Heart right ventricle (tissue), 16 donors: ENCODE measurements at regions not wholly inside any gene's neighbourhood (a gene's known extent, or its start where the extent isn't known, plus 50 kb on each side); places are given as distances from the start of the nearest gene placed in this dataset.

Experiments
- ATAC-seq, 8 donors: fragments of 200-7000 bp; cut with Tn5 transposase; one replicate each; pipeline ENCODE4 v1.9.1; 2020; ENCODE audit warnings: mild to moderate bottlenecking in 8 of 8, moderate library complexity in 8 of 8, moderate number of reproducible peaks in 1 of 8
- DNase-seq, 2 donors: peaks; one replicate each; pipeline ENCODE4 v3.0.0-alpha.2; 2020
- H3K27ac ChIP-seq, 10 donors: fragments of 200-600 bp; sonication (generic) in 2 of 10; one replicate each; pipeline versions ENCODE4 v1.5.0 to v1.8.0; 2020 to 2022; ENCODE audit warnings: mild to moderate bottlenecking in 3 of 10
- H3K27me3 ChIP-seq, 7 donors: fragments of 200-600 bp; one replicate each; pipeline ENCODE4 v1.8.0; 2021 to 2022; ENCODE audit warnings: mild to moderate bottlenecking in 2 of 7
- H3K36me3 ChIP-seq, 9 donors: fragments of 200-600 bp; sonication (generic) in 1 of 9; one replicate each; pipeline versions ENCODE4 v1.5.0 to v1.8.0; 2020 to 2022; ENCODE audit warnings: mild to moderate bottlenecking in 2 of 9
- H3K4me1 ChIP-seq, 9 donors: fragments of 200-600 bp; sonication (generic) in 1 of 9; one replicate each; pipeline versions ENCODE4 v1.5.0 to v1.8.0; 2020 to 2022; ENCODE audit warnings: mild to moderate bottlenecking in 4 of 9
- H3K4me3 ChIP-seq, 10 donors: fragments of 200-600 bp; sonication (generic) in 2 of 10; one replicate each; pipeline versions ENCODE4 v1.5.0 to v1.8.0; 2020 to 2022; ENCODE audit warnings: mild to moderate bottlenecking in 7 of 10, moderate library complexity in 2 of 10
- H3K9me3 ChIP-seq, 11 donors: fragments of 200-600 bp in 10 of 11; sonication (generic) in 2 of 11; one replicate each; pipeline versions ENCODE4 v1.5.0 to v1.8.0; 2013 to 2022; ENCODE audit warnings: mild to moderate bottlenecking in 2 of 11, control low read depth in 1 of 11, moderate library complexity in 1 of 11
- WGBS, 2 donors: extraction: QIAGEN DNeasy Blood & Tissue Kit; methylation state at CpG; one replicate each; pipeline ENCODE4 v1.1.7; 2013; ENCODE audit warnings: inconsistent platforms in 1 of 2; 5-methylcytosine and 5-hydroxymethylcytosine counted together
- intact Hi-C, 10 donors: fragments of 100-400 bp; cut with DNase I; formaldehyde crosslinking; loops; one replicate each; pipeline versions ENCODE4 v1.11.1 to v1.14.2; 2022
- TF ChIP-seq, protein P1 (sequence below), 9 donors: fragments of 200-600 bp; sonication (generic) in 2 of 9; IDR thresholded peaks; one replicate each; pipeline versions ENCODE4 v1.5.0 to v1.8.0; 2021 to 2022; ENCODE audit warnings: antibody characterized with exemption in 9 of 9, mild to moderate bottlenecking in 5 of 9, moderate library complexity in 1 of 9
- donor health status: Arrhythmogenic right ventricular cardiomyopathy.
- donor health status: ischemic (EF 13 %, LVEDD 7.1; RV severe dilation, severe dysfunction).
- donor health status: healthy with polysubstance abuse.
- donor health status: DM: no; HTN: yes; CAD: no.
- donor health status: DM: no; HTN: no; CAD: no.
- donor health status: ischemic (EF 25% LVEDD 6.9; RV normal size, moderate dysfunction).
- donor health status: ischemic (EF 25% LVEDD 5.7; RV mildly dilated, moderate dysfunction).
- donor health status: healthy.
- donor health status: DM: yes; HTN: yes; CAD: no.
- donor health status: Ischemic cardiomyopathy.
- donor health status: ischemic (EF 35%, LVEDD 5.7; RV mildly dilated, moderate dysfunction).
- donor health status: nonischemic (EF 11% LVEDD 7.7; RV severe dilation, severe dysfunction).
- donor health status: DM: yes; HTN: yes; CAD: no.
- donor health status: PGD.
- donor health status: ischemic (EF 29% LVEDD 5.4; RV normal size, mild dysfunction).
- donor health status: nonischemic (EF 23%, LVEDD 6.1; RV moderate dilation, normal function).

DNA sequence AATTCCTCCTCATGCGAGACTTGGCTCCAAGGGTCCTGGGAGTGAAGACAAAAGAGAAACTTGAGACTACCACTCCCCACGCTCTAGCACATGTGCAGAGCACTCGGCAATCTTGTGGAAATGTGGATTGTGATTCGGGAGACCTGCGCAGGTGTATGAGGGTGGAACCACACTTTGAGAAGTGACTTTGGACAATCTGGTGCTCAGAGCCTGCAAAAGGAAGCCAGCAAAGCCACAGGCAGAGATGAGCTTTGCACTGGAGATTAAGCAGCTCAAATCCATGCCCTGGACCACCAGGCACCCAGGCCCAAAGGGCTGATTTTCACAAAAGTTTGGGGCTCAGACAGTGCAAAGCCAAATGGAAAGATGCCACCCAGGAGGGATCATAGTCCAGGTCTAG, 162.5 kb upstream of the TSHZ3 start:
- H3K4me1 ChIP-seq = no peaks in the 10 kb centered on the region
- 80 to 83% methylated on average over 5 of the region's 5 CpGs for WGBS, 2 donors
- no peaks in the 10 kb centered on the region for H3K9me3 ChIP-seq
- H3K27ac ChIP-seq = no peak overlapping the region
- TF ChIP-seq, protein P1, sequence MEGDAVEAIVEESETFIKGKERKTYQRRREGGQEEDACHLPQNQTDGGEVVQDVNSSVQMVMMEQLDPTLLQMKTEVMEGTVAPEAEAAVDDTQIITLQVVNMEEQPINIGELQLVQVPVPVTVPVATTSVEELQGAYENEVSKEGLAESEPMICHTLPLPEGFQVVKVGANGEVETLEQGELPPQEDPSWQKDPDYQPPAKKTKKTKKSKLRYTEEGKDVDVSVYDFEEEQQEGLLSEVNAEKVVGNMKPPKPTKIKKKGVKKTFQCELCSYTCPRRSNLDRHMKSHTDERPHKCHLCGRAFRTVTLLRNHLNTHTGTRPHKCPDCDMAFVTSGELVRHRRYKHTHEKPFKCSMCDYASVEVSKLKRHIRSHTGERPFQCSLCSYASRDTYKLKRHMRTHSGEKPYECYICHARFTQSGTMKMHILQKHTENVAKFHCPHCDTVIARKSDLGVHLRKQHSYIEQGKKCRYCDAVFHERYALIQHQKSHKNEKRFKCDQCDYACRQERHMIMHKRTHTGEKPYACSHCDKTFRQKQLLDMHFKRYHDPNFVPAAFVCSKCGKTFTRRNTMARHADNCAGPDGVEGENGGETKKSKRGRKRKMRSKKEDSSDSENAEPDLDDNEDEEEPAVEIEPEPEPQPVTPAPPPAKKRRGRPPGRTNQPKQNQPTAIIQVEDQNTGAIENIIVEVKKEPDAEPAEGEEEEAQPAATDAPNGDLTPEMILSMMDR (IDR thresholded peaks at IDR 0.05) = no peak
- no peak for DNase-seq
- peaks cover 0 to 19% (median 10%) of the 10 kb centered on the region in 7 donors for H3K27me3 ChIP-seq
- H3K4me3 ChIP-seq = no peak overlapping the region
- ATAC-seq = no peak
- H3K36me3 ChIP-seq = no peaks in the 10 kb centered on the region
- intact Hi-C loops = no loop called here

DNA sequence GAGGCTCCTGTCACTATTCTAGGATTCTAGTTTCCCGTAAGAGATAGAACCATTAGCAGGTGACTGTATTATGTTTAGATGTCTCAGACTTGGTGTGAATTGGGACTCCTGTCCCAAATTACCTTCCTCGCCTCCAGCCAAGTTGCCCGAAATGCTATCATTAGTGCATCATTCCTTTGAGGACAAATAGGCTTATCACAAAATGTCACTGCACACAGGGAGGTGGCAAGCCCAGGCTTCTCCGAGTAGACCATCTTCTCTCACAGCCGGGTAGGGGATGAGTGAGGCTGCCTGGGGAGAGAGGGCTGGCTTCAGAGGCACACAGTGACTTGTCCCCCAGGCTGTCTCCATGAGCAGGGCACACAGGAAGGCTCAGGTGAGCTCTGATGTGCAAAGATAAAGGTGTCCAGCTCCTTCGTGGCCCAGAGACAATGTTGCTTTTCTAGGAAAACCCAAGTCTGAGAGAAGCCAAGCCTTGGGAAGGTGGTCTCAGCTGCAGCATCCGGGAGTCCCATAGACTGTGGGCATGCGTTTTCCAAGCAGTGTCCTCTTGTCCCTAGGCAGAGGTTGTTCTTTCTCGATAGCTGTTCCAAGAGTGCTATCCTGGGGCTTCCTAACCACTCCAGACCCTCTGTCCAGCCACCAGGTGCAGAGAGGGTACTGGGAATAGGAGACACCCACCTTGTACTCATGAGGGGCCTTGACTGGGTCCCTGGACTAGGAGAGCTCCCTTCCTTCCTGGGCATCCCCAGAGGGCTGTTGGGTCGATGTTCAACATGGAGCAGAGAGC, 163.1 kb upstream of the TSHZ3 start:
- WGBS, 2 donors = 64 to 71% methylated on average over 10 of the region's 10 CpGs
- DNase-seq = no peak
- Histone ChIP-seq H3K27ac (no peak overlapping the region), H3K27me3 (peaks cover 0 to 24% (median 11%) of the 10 kb centered on the region in 7 donors), H3K9me3 (no peaks in the 10 kb centered on the region), H3K4me1 (no peaks in the 10 kb centered on the region), H3K4me3 (no peak overlapping the region), H3K36me3 (no peaks in the 10 kb centered on the region)
- intact Hi-C loops = no loop called here
- no peak for ATAC-seq
- TF ChIP-seq, protein P1 (IDR thresholded peaks at IDR 0.05) = no peak

DNA sequence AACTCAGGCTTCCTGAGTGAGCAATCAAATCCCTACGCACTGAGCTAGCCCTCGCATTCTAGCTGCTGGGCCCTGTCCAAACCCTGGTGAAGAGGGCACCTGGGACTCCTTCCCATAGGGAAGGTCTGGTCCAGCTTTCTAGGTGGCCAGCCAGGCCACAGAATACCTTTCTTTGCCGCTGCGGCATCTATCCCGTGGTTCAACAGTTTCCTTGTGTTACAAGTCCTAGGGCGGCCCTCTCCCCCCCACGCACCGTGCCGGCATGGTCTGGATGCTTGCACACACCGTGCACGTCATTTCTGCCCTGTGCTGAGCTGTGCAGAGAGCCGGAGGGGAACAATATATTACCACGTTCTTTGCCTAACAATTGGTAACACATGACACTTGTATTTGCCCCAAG, 164.6 kb upstream of the TSHZ3 start:
- H3K27me3 ChIP-seq = peaks cover 0 to 29% (median 11%) of the 10 kb centered on the region in 7 donors
- 84% methylated on average over 13 of the region's 13 CpGs for WGBS, 2 donors
- H3K27ac ChIP-seq = no peak overlapping the region
- no peaks in the 10 kb centered on the region for H3K36me3 ChIP-seq
- H3K4me3 ChIP-seq = no peak overlapping the region
- ATAC-seq = no peak
- no peaks in the 10 kb centered on the region for H3K4me1 ChIP-seq
- TF ChIP-seq, protein P1 (IDR thresholded peaks at IDR 0.05) = no peak
- intact Hi-C loops = no loop called here
- no peaks in the 10 kb centered on the region for H3K9me3 ChIP-seq
- DNase-seq = no peak

DNA sequence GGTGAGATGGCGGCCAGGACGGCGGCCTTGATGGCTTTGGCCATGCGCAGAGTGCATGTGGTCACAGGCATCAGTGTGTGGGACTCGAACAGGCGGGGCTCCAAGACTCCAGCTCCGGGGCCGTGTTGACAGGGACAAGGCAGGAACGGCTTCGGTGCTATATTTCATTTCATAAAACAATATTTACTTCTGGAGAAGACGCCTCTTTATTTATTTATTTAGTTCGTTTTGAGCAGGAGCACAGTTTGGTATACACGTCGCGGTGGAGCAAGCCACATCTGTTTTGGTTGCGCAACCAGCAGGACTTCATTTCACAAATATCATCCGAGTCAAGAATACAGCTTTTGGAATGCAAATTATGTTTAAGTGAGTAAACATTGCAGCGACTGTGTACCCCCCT, 166.7 kb upstream of the TSHZ3 start:
- Histone ChIP-seq H3K27me3 (peaks cover 0 to 29% (median 11%) of the 10 kb centered on the region in 7 donors), H3K27ac (no peak overlapping the region), H3K4me1 (no peaks in the 10 kb centered on the region), H3K9me3 (peaks cover 0 to 12% (median 0%) of the 10 kb centered on the region in 11 donors), H3K36me3 (no peaks in the 10 kb centered on the region), H3K4me3 (no peak overlapping the region)
- DNase-seq (no peak), ATAC-seq (no peak)
- WGBS, 2 donors = 83 to 86% methylated on average over 18 of the region's 18 CpGs
- TF ChIP-seq, protein P1 (IDR thresholded peaks at IDR 0.05) = no peak
- intact Hi-C loops = no loop called here
